ENCODE measurements at regions not wholly inside any gene's neighbourhood (a gene's known extent, or its start where the extent isn't known, plus 50 kb on each side); places are given as distances from the start of the nearest gene placed in this dataset.

GRCh38 chr3:99351122-99351521 is 287.3 kb upstream of the COL8A1 start:
- in situ Hi-C loops (cut with HindIII; ENCODE audit: low pct_ligation_motif_present, low sequenced_read_pairs): no loop called here
- Histone ChIP-seq H3K36me3 (replicated peaks) (no peaks in the 10 kb centered on the region), H3K27me3 (replicated peaks) (no peaks in the 10 kb centered on the region), H3K4me3 (ENCODE audit: low read depth, low read length) (no peak overlapping the region), H3K27ac (no peak overlapping the region)
- no peak for TF ChIP-seq CTCF (IDR thresholded peaks at IDR 0.05; ENCODE audit: low read depth, low read length, missing control alignments)
- DNase-seq: no peak

GRCh38 chr3:99348451-99348850 is 289.9 kb upstream of the COL8A1 start:
- no peak for TF ChIP-seq CTCF (IDR thresholded peaks at IDR 0.05; ENCODE audit: low read depth, low read length, missing control alignments)
- no peaks in the 10 kb centered on the region for H3K36me3 ChIP-seq (replicated peaks)
- no peak for DNase-seq
- in situ Hi-C loops (cut with HindIII; ENCODE audit: low pct_ligation_motif_present, low sequenced_read_pairs): no loop called here
- H3K27me3 ChIP-seq (replicated peaks): no peaks in the 10 kb centered on the region
- H3K27ac ChIP-seq: no peak overlapping the region
- H3K4me3 ChIP-seq (ENCODE audit: low read depth, low read length): no peak overlapping the region

GRCh38 chr3:99344216-99344615 is 294.2 kb upstream of the COL8A1 start:
- no peaks in the 10 kb centered on the region for H3K27me3 ChIP-seq (replicated peaks)
- no peaks in the 10 kb centered on the region for H3K36me3 ChIP-seq (replicated peaks)
- no peak overlapping the region for H3K27ac ChIP-seq
- no peak for TF ChIP-seq CTCF (IDR thresholded peaks at IDR 0.05; ENCODE audit: low read depth, low read length, missing control alignments)
- in situ Hi-C loops (cut with HindIII; ENCODE audit: low pct_ligation_motif_present, low sequenced_read_pairs): no loop called here
- H3K4me3 ChIP-seq (ENCODE audit: low read depth, low read length): no peak overlapping the region
- DNase-seq: no peak

- H3K4me3 ChIP-seq (ENCODE audit: low read depth, low read length): no peak overlapping the region
- in situ Hi-C loops (cut with HindIII; ENCODE audit: low pct_ligation_motif_present, low sequenced_read_pairs): no loop called here
- H3K27ac ChIP-seq: no peak overlapping the region
- no peak for TF ChIP-seq CTCF (IDR thresholded peaks at IDR 0.05; ENCODE audit: low read depth, low read length, missing control alignments)
- no peaks in the 10 kb centered on the region for H3K27me3 ChIP-seq (replicated peaks)
- no peaks in the 10 kb centered on the region for H3K36me3 ChIP-seq (replicated peaks)
- DNase-seq: no peak
These were observed 296.0 kb upstream of the COL8A1 start for GRCh38 chr3:99342383-99342782.

- no peak overlapping the region for H3K27ac ChIP-seq
- no peak for TF ChIP-seq CTCF (IDR thresholded peaks at IDR 0.05; ENCODE audit: low read depth, low read length, missing control alignments)
- no peaks in the 10 kb centered on the region for H3K27me3 ChIP-seq (replicated peaks)
- H3K4me3 ChIP-seq (ENCODE audit: low read depth, low read length): no peak overlapping the region
- no peak for DNase-seq
- no peaks in the 10 kb centered on the region for H3K36me3 ChIP-seq (replicated peaks)
- in situ Hi-C loops (cut with HindIII; ENCODE audit: low pct_ligation_motif_present, low sequenced_read_pairs): no loop called here
These were observed 299.2 kb upstream of the COL8A1 start for GRCh38 chr3:99339222-99339621.

GRCh38 chr3:99332718-99333117 is 305.7 kb upstream of the COL8A1 start:
- DNase-seq: peak; percentile 20
- no peak overlapping the region for H3K4me3 ChIP-seq (ENCODE audit: low read depth, low read length)
- no peak for TF ChIP-seq CTCF (IDR thresholded peaks at IDR 0.05; ENCODE audit: low read depth, low read length, missing control alignments)
- H3K36me3 ChIP-seq (replicated peaks): no peaks in the 10 kb centered on the region
- no peaks in the 10 kb centered on the region for H3K27me3 ChIP-seq (replicated peaks)
- no peak overlapping the region for H3K27ac ChIP-seq
- in situ Hi-C loops (cut with HindIII; ENCODE audit: low pct_ligation_motif_present, low sequenced_read_pairs): no loop called here
